Fibroblast of skin of left quadriceps (primary cell): ENCODE measurements at regions not wholly inside any gene's neighbourhood (a gene's known extent, or its start where the extent isn't known, plus 50 kb on each side); places are given as distances from the start of the nearest gene placed in this dataset.

ENCODE experiments used
- DNase-seq, 2 experiments: peaks; one replicate each; pipeline ENCODE4 v3.0.0-alpha.2; 2013; ENCODE audit warnings: low read depth in 2 of 2

DNA sequence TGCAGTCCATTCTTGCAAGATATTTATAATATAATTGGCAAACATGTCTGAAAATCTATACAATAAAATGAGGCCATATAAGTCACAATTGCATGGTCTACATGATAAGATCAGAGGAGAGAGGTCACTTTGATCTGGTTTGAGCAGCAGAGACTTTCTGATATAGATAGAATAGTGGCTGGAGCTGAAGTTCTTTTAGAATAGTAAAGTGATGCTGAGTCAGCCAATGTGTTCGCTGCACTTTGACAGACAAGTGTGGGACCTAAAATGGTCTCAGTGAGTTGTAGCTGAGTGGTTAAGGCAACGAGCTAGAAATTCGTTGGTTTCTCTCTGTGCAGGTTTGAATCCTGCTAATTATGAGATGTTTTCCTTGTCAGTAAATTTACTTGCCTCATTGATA lies 257.0 kb upstream of the C11orf87 start:
- DNase-seq, result no peak

DNA sequence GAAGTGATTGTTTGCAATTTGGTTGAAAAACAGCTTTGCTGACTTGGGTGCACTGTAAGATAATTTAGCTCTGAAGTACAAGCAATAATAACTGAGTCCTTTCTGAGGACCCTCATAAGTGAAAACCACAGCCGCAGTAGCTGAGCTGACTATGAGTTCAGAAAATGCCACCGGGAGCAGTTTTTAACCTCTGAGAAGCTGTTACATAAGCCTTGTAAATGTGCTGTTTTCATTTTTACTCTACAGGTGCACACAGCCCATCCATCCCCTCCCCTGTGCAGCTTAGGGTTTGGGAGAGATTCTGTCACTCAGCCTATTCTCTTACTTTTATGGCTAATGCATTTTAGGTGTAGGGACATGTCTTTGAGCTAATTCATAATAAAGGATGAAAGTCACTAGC lies 255.5 kb upstream of the C11orf87 start:
- DNase-seq, result no peak

DNA sequence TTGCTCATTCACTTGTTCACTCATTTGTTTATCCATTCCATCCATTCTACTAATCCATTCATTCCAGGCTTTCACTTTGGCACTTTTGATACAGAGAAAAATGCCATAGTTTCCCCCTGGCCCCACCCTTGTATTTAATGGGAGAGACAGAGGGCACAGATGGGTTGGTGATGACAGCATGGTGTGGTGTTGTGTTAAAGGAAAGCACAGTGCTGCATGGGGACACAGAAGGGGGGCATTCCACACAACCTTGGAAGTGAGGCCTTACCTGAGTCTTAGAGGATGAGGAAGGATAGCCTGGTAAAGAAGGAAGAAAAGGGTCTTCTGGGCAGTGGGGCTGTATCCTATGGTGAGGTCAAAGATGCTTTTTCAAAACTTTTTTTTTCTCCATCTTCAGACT lies 248.5 kb upstream of the C11orf87 start:
- no peak for DNase-seq

DNA sequence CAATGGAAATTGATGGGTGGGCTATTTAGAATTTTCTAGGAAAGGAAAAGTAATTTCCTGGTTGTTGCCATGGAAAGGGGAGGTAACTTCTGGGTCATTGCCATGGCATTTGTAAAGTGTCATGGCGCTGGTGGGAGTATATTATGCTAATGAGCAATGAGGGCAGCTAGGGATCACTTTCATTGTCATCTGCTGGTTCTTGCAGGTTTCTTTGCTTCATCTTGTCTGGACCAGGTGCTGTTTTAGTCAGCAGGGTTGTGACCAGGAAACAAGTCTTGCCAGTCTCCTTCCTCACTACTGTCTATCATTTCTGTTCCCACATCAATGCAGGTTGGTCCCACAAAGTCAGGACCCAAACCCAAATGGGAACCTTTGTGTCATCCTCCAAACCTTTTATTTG lies 237.6 kb upstream of the C11orf87 start:
- DNase-seq, result no peak

DNA sequence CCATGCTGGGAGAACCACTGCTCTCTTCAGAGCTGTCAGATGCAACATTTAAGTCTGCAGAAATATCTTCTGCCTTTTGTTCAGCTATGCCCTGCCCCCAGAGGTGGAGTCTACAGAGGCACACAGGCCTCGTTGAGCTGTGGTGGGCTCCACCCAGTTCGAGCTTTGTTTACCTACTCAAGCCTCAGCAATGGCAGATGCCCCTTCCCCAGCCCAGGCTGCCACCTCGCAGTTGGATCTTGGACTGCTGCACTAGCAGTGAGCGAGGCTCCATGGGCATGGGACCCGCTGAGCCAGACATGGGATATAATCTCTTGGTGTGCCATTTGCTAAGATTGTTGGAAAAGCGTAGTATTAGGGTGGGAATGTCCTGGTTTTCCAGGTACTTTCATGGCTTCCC lies 229.1 kb upstream of the C11orf87 start:
- DNase-seq, result no peak

DNA sequence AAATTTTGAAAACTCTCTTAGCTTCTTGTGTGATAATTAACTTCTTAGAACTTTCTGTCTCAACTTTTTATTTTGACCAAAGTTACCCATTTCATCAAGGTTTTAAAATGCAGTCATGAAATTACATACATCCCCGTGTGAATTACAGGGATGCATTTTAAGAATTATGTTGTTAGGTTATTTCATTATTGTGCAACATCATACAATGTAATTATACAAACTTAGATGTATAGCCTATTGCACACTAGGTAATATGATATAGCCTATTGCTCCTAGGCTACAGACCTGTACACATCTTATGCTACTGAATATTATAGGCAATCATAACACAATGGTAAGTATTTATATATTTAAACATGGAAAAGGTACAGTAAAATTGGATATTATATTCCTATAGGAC lies 228.1 kb upstream of the C11orf87 start:
- no peak for DNase-seq

DNA sequence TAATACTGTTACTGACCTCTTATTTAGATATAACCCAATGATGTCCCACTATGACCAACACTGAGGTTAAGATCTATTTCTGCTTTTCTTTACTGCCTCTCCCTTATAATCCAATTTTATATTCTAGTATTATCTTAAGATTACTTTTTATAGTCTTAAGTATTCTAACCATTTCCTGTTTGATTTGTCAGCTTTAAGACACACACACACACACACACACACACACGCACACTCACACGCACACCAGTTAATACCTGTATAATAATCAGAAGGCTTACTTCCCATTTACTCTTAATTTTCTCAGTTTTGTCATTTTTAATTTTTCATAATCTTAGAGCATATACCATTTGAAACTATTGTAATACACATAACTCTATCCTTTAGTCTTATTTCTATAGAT lies 226.0 kb upstream of the C11orf87 start:
- no peak for DNase-seq

DNA sequence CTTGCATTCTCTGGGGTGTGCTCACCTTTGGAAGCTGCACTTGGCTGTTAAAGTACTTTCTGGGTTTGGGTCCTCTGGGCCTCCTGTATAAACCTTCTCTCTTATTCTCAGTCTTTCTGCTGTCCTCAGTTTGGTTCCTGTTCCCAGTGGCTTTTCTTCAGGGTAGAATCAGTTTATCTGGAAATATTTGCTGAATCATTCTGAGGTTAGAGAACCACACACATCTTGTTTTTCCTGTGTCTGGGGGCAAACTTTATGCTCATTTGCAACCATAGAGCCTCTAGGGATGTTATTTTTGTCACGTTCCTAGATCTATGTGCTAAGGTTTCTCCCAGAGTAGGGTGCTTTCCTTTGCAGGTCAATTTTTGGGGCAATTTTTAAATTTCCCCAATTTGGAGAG lies 224.3 kb upstream of the C11orf87 start:
- DNase-seq, result no peak

DNA sequence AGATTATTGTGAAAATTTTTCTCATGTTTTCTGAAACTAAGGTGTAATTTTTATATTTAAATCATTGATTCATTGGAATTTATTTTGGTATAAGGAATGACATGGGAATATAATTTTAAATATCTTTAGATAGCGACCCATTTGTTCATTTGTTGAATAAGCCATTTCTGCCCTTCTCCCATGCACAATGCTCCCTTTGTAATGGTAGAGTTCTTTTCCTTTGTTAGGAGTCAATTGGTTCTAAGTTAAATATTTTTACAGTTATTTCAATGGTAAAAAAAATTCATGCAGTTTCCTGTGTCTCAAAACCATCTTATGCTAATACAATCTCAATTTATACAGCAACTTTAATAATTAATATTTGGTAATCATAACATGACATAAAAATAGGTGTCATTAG lies 218.8 kb upstream of the C11orf87 start:
- no peak for DNase-seq

DNA sequence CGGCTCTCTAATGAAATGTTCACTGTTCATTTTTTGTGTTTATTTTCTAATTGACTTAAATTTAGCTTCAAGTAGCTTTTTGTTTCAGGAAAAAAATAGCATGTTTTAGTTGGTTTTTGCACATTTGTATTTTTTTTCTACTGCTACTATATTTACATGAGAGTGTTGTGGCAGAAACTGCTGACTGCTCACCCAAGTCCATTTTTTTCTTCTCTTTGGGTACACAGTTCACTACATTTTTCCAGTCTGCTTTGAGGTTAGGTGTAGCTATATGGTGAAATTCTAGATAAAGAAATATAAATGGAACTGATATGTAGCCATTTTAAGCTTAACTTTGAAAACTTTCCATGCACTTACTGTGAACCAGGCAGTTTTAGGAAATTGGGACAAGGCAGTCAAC lies 216.7 kb upstream of the C11orf87 start:
- no peak for DNase-seq

DNA sequence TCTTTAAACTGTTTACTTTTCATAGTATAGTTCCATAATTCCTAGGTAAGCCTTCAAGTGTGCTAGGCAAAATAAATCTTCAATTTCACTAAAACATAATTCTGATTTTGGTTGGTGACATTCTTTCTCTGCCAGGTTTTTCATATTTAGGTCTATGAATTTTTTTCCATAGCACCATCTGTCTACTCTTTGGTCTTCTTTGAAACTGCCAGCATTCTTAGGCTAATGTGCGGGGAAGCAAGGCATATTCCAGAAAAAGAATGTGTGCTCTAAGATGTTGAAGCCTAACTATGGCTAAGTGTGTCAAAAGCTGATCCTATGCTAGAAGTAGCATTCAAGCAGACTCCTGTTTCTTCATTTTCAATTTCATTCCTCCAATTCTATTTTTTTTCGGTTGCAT lies 213.9 kb upstream of the C11orf87 start:
- DNase-seq, result no peak

DNA sequence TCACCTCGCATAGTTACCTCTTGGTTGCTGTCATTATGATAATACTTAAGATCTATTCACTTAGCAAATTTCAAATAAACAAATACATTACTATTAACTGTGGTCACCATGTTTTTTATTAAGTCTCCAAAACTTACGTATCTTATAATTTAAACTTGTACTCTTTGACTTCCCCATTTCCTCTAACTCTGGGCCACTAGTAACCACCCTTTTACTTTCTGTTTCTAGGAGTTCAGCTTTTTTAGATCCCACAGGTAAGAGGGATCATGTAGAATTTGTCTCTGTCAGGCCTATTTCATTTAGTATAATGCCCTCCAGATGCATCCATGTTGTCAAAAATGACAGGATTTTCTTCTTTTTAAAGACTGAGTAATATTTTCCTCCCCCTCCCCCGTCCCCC lies 212.4 kb upstream of the C11orf87 start:
- DNase-seq, result no peak

DNA sequence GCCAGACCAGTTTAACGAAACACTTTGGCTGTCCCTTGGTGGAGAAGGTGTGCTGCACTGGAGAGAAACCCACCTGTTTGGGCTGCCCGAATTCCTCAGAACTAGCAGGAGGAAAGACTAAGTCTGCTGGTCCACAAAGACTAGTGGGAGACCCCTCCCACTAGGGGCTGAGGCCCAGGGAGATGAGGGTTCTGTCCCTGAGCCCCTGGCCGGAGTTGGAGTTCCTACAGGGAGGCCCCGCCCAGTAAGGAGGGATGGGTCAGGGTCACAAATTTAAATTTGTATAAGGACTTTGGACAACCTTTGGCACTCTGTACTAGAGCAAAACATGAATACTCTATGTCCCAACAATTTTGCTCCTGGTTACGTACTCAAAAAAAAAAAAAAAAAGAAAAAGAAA lies 200.8 kb upstream of the C11orf87 start:
- DNase-seq, result no peak

DNA sequence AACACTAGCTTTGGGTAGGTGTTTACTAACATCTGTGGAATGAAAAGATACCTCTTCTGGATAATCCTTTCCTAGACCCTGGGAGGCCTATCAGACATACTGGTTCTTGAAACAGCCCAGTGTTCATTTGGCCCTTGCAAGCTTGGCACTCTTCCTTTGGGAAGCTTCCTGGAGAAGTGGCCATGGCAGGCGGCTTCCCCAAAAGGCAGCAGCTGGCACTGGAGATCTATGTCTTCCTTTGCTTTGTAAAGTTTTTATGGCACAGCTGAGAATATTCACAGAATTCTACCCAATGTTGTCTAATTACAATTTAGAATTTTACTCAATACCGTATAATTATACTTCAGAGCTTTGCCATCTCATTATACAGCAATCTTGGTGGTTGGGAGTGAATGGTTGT lies 199.2 kb upstream of the C11orf87 start:
- no peak for DNase-seq

DNA sequence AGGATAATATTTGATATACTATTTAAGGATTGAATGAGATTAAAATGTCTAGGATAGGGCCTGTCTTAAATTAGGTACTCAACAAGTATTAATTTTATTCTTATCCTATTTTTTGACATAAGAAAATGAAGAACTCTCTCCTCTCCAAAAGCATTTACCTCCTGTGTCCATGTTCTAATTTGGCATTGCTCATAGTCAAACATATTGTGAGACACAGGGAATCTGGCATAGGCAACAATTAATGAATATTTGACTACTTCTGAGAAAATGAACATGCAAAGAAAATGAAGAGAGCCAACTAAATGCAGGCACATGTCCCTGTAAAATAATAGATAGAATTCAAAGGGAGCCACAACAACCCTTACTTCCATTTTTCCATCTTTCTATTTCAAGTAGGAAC lies 198.5 kb upstream of the C11orf87 start:
- DNase-seq, result no peak

DNA sequence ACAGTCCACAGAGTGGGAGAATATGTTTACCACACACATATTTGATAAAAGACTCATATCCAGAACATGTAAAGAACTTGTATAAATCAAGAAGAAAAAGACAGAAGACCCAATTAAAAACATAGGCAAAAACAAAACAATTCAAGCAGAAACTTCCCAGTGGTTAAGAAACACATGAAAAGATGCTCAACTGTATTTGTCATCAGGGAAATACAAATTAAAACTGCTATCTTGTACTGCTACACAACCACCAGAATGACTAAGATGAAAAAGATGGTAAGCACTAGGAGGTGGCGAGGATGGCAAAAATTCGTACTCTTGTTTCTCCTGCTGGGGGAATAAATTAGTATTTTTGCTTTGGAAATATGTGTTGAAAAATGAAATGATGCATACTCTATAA lies 192.3 kb upstream of the C11orf87 start:
- DNase-seq, result peak; percentile 17 to 20

GRCh38 chr11:109236188-109236587 lies 185.8 kb upstream of the C11orf87 start:
- no peak for DNase-seq

DNA sequence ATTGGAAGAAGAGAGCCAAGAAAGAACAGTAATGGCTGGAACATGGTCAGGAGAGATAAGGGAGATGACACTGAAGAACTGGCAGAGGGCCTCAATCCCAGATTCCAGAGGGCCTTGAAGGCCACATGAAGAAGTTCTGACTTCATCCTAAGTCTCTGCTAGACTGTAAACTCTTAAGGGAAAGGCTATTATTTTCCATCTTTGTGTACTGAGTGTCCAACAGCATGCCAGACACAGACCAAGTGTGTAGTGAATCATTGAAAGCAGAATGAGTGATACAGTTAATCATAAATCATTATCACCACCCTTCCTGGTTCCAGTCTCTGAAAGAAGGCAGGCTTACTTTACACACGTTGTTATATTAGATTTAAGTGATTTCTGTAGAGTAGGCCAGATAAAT lies 185.3 kb upstream of the C11orf87 start:
- DNase-seq, result no peak

GRCh38 chr11:109237636-109238035 lies 184.4 kb upstream of the C11orf87 start:
- DNase-seq, result peak; percentile 19 to 22

- no peak for DNase-seq
Observed at GRCh38 chr11:109241988-109242536, 179.9 kb upstream of the C11orf87 start.

DNA sequence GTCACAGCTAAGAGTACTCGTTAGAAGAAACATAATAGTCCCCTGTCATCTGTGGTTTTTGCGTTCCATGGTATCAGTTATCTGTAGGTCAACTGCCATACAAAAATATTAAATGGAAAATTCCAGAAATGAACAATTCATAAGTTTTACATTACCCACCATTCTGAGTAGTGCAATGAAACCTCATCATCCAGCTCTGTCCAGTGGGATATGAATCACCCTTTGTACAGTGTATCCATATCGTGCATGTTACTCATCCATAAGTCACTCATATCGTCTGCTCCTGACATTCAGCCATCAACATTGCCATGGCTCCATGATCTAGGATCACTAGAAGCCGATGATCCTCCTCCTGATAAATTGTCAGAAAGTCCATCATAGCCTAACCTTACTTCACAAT lies 174.9 kb upstream of the C11orf87 start:
- peak in 1 of 2 experiments; percentile 25 for DNase-seq

- no peak for DNase-seq
Observed at GRCh38 chr11:109249597-109249996, 172.4 kb upstream of the C11orf87 start.

- DNase-seq, result no peak
Observed at GRCh38 chr11:109251230-109251629, 170.8 kb upstream of the C11orf87 start.

DNA sequence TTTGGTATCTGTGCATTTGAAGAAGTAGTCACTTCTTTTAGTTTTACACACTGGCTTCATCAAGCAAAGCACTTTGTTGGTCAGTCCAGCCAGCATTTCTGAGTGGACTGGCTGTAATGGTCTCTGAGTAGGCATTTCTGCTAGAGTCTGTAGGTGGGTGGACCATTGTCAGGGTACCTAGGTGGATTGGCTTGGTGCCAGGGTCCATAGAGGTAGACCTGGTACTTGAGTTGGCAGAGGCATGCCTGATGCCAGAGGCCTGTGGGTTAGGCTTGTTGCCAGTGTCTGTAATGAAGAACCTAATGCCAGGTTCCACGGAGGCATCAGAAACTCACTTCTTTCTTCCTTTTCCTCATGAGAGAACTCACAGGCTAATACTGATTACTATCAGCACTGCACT lies 157.9 kb upstream of the C11orf87 start:
- DNase-seq, result no peak
